ENCODE measurements at regions not wholly inside any gene's neighbourhood (a gene's known extent, or its start where the extent isn't known, plus 50 kb on each side); places are given as distances from the start of the nearest gene placed in this dataset.

DNA sequence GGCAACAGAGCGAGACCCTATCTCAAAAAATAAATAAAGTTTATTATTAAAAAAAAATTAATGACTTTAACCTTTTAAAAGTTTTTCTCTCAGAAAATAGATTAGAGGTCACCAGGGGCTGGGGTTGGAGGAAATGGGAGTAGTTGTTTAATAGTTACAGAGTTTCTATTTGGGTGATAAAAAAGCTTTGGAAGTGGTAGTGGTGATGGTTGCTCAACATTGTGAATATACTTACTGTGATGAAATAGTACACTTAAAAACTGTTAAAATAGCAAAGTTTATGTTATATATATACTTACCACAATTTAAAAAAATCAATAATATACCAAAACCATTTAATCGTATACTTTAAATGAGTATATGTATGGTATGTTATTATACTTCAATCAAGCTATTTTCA, 59.6 kb downstream of the ARL6IP4 start:
- DNase-seq, result no peak

DNA sequence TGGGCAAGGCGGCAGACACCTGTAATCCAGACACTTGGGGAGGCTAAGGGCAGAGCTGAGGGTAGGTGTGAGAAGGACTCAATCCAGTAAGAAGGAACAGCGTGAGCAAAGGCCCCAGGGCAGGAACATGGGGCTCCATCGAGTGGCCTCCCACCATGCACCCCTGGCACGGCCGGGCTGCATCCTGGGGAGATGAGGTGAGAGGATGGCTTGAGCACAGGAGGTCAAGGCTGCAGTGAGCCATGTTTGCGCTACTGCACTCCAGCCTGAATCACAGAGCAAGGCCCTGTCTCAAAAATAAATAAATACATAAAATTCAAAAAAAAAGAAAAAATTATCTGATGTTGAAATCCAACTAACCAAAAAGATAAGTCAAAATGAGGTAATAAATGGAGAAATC, 58.5 kb downstream of the ARL6IP4 start:
- DNase-seq, result no peak

DNA sequence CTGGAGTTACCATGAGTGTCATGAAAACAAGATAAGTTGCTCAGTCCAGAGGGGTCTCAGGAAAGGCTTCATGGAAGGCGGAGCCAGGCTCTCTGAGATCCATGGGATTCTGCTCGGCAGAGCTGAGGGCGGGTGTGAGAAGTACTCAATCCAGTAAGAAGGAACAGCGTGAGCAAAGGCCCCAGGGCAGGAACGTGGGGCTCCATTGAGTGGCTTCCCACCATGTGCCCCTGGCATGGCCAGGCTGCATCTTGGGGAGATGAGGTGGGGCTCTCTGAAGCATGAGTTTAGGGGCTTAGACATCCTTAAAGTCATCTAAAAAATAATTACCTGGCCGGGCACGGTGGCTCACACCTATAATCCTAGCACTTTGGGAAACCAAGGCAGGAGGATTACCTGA, 58.0 kb downstream of the ARL6IP4 start:
- no peak for DNase-seq

DNA sequence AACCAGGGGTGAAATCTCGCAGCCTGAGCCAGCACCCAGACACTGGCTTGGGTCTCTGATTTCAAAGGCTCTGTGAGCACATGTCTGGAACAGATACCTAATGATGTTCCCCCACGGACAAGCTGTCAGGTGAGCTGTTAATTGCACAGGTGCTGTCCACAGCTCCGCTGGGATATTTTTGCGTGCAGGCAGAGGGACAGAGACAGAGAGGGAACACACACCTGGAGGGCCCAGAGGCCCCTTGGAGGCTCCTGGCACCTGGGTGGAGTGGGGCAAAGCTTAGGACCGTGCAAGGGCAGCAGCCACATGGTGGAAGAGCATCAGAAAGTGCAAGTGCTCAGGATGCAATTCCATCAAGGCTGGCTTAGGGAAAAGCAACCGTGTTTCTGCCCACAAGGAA, 57.3 kb downstream of the ARL6IP4 start:
- DNase-seq, result no peak

DNA sequence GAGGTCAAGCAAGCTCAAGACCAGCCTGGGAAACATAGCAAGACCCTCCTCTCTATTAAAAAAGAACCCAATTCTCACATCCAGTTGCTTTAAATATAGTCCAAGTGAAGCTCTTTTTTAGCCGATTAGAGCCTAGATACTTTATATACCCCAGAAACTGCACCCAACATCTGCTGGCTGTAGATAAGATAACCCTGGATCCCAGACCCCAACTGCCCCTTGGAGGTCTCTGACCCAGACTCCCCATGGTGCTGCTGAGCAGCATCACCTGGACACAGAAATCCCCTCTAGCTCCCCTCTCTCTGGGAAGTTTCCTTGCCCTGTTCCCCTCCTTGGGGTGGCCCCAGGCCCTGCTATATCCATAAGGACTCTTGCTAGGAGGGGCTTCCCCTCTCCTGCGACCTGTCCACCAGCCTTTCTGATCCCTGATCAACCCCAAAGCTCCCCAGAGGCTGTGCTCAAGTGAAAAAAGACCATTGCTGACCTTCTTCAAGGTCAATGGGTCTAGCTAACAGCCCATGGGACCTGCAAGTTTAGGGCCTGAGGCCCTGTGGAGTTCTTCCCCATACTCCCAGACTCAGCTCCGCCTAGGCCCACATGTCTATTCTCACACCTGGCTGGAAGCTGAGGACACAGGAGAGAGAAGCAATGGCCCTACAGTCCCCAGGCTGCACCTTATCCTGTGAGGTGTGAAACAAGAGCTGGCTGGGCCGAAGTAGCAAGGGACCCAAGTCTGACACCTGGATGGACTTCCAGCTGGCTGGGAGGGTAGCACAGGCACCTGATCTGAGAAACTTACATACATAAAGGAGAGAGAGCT, 56.2 kb downstream of the ARL6IP4 start:
- DNase-seq, result no peak

DNA sequence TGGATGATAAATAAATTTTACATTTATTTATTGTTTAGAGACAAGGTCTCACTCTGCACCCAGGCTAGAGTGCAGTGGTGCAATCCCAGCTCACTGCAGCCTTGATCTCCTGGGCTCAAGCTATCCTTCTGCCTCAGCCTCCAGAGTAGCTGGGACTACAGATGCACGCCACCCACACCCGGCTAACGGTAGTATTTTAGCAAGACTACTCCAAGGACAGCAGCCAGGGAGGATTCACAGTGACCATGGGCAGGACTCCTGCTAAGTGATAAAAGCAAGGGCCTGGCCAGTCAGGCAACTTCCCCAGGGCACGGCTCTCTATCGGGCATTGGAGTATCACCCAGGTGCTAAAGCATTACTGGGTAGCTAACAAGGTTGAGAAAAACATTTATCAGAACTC, 55.4 kb downstream of the ARL6IP4 start:
- DNase-seq, result no peak

DNA sequence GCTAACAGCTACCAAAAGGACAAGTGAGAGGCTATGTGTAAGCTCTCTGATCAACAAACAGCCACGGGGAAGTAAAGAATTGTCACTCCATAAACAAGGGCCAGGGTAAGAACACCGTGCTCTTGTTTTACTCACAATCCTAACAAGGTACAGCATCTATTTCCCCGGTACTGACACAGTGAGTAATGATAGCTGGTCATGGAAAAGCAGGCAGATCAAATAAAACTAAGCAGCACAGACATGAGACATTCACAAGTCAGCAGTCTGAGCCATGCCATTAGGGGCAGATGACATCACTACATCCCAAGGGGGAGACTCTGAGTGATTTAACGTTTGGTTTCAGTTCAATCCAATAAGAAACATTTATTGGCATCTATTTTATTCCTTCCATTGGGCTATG, 54.4 kb downstream of the ARL6IP4 start:
- DNase-seq, result peak in 1 of 4 experiments; percentile 18

DNA sequence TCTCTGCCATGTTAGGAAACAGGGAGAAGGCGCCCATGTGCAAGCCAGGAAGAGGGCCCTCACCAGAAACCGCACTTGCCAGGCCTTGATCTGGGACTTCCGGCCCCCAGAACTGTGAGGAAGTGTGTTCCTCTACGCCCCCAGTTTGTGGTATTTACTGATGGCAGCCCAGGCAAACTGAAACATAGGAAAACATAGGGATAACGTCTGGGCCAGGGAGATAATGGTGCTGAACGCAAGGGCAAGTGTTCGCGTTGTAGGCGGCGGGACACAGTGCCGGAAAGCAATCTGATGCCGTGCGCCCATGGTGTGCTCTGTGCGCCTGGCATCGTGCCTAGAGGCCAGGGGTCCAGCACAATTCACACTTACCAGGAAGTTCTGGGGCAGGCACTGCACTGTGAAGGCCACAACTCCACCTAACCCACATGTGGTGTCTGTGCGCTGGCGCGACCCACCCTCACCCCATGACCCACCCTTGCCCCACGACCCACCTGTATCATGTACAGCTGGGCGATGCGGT, 53.6 kb downstream of the ARL6IP4 start:
- peak; percentile 49 to 60 (median 58) for DNase-seq

DNA sequence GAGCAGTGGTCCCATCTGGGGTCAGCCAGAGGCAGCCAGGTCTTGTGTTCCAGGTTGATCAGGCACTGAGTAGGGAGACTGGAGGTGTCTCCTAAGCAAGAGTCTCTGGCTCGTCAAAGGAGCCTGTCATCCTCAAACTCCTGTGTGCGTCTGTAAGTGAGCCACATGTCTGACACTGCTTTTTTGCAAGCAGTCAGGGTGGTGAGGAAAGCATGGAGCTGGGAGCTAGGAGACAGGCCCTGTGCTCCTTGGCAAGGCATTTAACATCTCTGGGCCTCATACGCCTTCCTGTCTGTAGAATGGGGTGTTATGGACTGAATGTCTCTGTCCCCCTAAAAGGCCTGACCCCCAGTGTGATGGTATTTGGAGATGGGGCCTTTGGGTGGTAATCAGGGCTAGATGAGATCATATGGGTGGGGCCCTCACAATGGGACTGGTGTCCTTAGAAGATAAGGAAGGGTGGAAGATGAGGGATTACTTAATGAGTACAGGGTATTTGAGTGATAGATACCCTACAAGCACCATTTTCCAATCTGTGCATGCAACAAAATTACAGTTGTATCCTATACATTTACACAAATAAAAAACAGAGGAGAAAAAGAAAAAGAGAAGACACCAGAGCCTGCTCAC, 53.0 kb downstream of the ARL6IP4 start:
- no peak for DNase-seq

DNA sequence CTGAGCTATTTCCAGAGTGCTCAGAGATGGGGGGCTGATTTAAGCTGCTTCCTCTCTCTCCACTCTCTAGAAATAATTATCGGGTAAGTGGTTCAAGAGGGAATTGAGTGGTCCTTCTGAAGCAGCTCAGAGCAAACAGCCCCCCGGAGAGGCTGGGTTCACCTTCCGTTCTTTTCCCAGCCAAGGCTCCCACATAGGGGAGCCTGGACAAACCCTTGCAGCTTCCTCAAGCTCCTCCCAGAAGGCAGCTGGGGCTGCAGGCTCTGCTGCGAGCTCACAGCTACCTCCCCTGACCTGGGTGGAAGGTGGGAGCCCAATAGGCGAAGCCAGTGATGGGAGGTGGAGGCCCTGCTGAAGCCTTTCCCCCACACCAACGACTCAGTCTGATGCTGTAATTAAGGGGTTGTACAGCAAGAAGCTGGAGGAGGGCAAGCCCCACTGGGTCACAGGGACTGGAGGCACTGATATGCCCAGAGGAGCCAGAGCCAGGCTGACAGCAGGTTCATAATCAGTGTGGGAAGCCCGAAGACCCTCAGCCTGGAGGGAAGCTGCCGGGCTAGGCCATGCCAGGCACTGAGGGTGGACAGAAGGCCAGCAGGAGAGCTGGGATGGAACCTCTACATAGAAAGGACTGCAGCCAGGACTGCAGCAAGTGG, 52.4 kb downstream of the ARL6IP4 start:
- DNase-seq, result no peak

All from suppressor macrophage (primary cell).